IPS-18a (cell line): ENCODE measurements at regions not wholly inside any gene's neighbourhood (a gene's known extent, or its start where the extent isn't known, plus 50 kb on each side); places are given as distances from the start of the nearest gene placed in this dataset.
"Not testable (repeated sequence)": the region's sequence is repeated elsewhere in the genome, so short reads cannot be mapped to it uniquely, and the experiment has no call there.

ENCODE experiments used
- H3K27ac ChIP-seq: one replicate; pipeline ENCODE4 v1.5.1; 2013; ENCODE audit warnings: low read length
- H3K27me3 ChIP-seq: one replicate; pipeline ENCODE4 v1.6.1; 2013; ENCODE audit warnings: mild to moderate bottlenecking, low read length; ENCODE audit not compliant: control insufficient read depth, insufficient read depth
- H3K36me3 ChIP-seq: one replicate; pipeline ENCODE4 v1.6.1; 2013; ENCODE audit warnings: low read depth, low read length; ENCODE audit not compliant: control insufficient read depth
- H3K4me1 ChIP-seq: one replicate; pipeline ENCODE4 v1.6.1; 2013; ENCODE audit warnings: low read depth, low read length; ENCODE audit not compliant: control insufficient read depth
- H3K4me3 ChIP-seq: one replicate; pipeline ENCODE4 v1.5.1; 2013; ENCODE audit warnings: low read length
- H3K9ac ChIP-seq: one replicate; pipeline ENCODE4 v1.6.1; 2013; ENCODE audit warnings: mild to moderate bottlenecking, low read length, moderate library complexity
- H3K9me3 ChIP-seq: one replicate; pipeline ENCODE4 v1.6.1; 2013; ENCODE audit warnings: low read depth, low read length; ENCODE audit not compliant: control insufficient read depth

DNA sequence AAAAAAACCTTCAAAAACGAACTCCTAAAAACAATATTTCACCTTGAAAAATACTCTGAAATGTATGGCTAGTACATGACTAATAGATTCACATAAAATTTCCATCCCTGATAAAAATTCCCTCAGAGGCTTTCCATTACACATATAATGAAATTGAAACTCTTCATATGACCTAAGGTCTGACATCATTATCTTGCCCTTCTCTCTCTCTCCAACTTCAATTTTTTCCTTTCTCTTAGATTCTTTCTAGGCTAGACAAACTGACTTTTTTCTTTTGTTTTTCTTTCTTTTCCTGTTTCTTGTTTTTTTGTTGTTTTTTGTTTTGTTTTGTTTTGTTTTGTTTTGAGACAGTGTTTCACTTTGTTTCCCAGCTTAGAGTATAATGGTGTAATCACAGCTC lies 1220.5 kb downstream of the ROBO2 start:
- Histone ChIP-seq H3K36me3 (no peaks in the 10 kb centered on the region), H3K9me3 (no peaks in the 10 kb centered on the region), H3K27me3 (no peaks in the 10 kb centered on the region), H3K4me3 (no peak overlapping the region), H3K27ac (no peak overlapping the region), H3K9ac (no peak overlapping the region), H3K4me1 (no peaks in the 10 kb centered on the region)

DNA sequence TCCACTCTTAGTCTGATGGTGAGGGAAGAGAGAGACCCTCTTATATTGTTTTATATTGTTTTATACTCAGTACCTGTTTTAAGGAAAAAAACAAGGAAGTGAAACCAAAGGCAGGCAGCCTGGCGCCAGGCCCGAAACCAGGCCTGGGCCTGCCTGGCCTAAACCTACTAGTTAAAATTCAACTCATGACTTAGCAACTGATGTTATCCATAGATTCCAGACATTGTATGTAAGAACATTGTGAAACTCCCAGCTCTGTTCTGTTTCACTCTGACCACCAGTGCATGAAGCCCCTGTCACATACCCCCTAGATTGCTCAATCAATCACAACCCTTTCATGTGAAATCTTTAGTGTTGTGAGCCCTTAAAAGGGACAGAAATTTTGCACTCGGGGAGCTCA lies 1226.7 kb downstream of the ROBO2 start:
- not testable (repeated sequence) for H3K27ac ChIP-seq, H3K27me3 ChIP-seq, H3K4me1 ChIP-seq, H3K36me3 ChIP-seq, H3K9ac ChIP-seq, H3K4me3 ChIP-seq, H3K9me3 ChIP-seq

DNA sequence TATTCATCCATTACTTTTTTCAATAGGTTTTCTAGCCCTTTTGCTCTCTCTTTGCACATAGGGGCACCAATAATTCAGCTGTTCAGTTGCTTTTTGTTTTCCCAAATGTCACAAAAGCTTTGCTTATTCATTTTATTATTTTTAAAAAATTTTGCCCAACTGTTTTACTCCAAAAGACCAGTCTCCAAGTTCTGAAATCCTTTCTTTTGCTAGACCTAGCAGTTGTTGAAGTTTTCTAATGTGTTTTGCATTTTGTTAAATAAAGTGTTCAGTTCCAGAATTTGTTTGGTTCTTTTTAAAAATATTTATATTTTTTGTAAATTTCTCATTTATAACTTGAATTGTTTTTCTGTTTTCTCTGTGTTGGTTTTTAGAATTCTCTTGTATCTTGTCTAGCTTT lies 1227.3 kb downstream of the ROBO2 start:
- Histone ChIP-seq H3K27me3 (no peaks in the 10 kb centered on the region), H3K4me3 (no peak overlapping the region), H3K36me3 (no peaks in the 10 kb centered on the region), H3K27ac (no peak overlapping the region), H3K9me3 (no peaks in the 10 kb centered on the region), H3K9ac (no peak overlapping the region), H3K4me1 (no peaks in the 10 kb centered on the region)

DNA sequence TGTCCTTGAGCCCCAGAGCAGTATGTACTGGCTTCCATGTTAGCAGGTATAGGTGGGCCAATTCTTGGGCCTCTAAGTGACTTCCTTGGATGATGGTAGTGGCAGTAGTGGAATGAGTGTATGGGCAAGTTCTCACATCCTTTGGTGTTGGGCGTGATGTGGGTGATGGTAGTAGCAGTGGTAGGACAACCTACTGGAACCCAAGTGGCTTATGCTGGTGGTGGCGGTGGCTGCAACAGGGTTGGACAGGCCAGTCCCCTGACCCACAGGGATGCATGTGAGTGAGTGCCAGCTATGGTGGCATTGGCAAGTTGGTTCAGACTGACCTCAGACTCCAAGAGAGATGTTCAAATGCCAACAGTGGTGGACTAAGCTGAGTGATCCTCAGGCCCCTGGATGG lies 1228.2 kb downstream of the ROBO2 start:
- Histone ChIP-seq H3K4me1 (no peaks in the 10 kb centered on the region), H3K27ac (no peak overlapping the region), H3K36me3 (no peaks in the 10 kb centered on the region), H3K9ac (no peak overlapping the region), H3K27me3 (no peaks in the 10 kb centered on the region), H3K4me3 (no peak overlapping the region), H3K9me3 (no peaks in the 10 kb centered on the region)

DNA sequence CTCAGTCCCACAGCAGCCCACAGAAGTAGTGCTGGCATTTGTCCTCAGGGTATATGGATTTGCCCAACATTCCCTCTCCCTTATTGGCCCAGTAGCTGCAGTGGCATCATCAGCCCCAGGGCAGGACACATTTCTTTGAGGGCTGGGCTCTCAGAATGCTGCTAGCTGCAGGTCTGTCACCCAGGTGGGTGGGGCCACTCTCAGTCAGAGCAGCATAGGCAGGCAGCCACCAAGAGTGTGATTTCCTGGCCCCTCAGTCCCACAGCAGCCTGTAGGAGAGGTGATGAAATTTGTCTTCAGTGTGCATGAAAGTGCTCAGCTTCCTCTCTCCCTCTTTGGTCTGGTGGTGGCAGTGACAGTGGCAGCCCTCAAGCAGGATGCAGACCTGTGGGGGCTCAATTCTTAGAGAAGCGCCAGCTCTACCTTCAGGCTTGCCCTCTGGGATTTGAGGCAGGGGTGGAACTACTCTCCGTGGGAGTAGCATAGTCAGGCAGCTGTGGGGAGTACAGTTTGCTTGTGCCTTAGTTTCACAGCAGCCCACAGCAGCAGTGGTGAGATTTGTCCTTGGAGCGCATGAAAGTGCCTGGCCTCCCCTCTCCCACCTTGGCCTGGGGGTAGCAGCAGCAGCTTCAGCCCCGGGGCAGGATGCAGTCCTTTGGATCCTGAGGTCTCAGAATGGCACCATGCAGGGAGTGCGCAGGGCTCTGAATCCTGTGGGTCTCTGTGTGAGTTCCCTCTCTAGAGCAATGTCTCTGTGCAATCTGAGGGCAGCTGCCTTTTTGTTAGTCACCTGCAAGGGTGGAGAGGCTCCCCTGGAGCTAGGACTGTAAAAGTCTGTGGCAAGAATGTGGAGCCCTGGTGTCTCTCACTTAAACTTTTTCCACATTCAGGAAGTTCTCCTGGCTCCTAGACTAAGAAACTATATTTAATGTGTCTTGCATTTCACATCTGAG lies 1229.1 kb downstream of the ROBO2 start:
- H3K9ac ChIP-seq, result no peak overlapping the region
- H3K9me3 ChIP-seq, result no peaks in the 10 kb centered on the region
- H3K36me3 ChIP-seq, result no peaks in the 10 kb centered on the region
- H3K27ac ChIP-seq, result no peak overlapping the region
- no peaks in the 10 kb centered on the region for H3K4me1 ChIP-seq
- H3K4me3 ChIP-seq, result no peak overlapping the region
- H3K27me3 ChIP-seq, result no peaks in the 10 kb centered on the region

- Histone ChIP-seq H3K9me3 (no peaks in the 10 kb centered on the region), H3K27ac (no peak overlapping the region), H3K36me3 (no peaks in the 10 kb centered on the region), H3K27me3 (no peaks in the 10 kb centered on the region), H3K4me3 (no peak overlapping the region), H3K9ac (no peak overlapping the region), H3K4me1 (peaks cover 2% of the 10 kb centered on the region)
These were observed 1233.4 kb downstream of the ROBO2 start for GRCh38 chr3:78273326-78273725.

DNA sequence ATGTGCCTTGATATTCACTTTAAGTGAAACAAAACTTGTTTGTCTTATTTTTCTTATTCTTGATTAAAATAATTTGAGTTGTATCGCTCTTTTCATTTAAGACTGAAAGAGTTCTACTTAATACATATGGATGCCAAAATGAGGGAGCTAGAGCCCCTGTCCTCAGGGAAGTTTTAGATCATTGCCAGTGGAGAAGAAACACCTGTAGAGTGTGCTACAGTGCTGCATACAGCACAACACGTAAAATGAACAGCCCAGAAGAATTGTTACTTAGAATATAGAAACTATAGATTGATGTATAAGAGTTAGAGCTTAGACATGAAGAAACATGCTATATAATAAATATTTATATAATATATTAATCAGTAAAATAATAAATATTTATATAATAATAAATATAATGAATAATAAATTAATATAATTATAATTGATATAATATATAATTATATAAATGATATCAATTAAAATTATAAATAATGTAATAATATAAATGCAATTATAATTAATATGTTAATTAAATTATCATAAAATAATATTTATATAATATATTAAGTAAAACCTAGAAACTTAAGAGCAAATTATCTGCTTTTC lies 1234.7 kb downstream of the ROBO2 start:
- Histone ChIP-seq H3K4me1 (peaks cover 8% of the 10 kb centered on the region), H3K27me3 (no peaks in the 10 kb centered on the region), H3K36me3 (no peaks in the 10 kb centered on the region), H3K4me3 (no peak overlapping the region), H3K9me3 (no peaks in the 10 kb centered on the region), H3K9ac (no peak overlapping the region), H3K27ac (no peak overlapping the region)

DNA sequence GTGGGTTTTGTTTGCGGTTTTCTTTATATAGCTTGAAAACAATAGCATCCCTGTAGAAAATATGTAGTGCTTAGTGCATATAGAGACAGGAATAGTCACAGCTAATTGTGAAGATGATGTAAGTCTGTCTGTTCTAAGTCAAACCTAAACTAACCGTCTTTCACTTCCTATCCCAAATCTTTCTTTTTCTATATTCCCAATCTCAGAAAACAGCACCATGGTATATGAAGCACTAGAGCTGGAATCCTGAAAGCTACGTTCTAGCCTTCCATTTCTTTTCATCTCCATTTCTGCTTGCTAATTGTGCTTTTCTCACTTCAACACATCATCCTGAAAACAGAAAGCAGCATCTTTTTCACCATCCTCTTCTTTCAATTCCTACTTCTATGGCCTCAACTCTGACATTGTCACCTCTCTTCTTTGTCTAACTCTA lies 1235.5 kb downstream of the ROBO2 start:
- H3K27me3 ChIP-seq, result no peaks in the 10 kb centered on the region

DNA sequence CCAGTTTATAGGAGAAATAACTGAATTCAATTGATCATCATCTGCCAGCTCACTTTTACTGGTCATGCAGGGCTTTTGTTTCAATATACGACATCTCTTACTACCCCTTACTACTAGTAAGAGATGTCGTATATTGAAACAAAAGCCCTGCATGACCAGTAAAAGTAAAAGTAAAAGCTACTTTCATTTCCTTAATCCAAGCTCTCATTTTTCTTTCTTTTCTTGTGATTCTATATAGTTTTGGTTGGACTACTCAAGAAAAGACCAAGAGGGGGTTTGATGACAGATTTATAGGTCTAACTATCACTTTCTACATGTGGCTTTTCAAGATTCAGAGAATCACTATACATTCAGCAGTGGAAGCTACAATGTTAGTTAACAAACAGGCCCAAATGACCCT lies 1237.3 kb downstream of the ROBO2 start:
- Histone ChIP-seq H3K4me3 (no peak overlapping the region), H3K4me1 (peaks cover 12% of the 10 kb centered on the region), H3K36me3 (no peaks in the 10 kb centered on the region), H3K27me3 (no peaks in the 10 kb centered on the region), H3K9me3 (no peaks in the 10 kb centered on the region), H3K27ac (no peak overlapping the region), H3K9ac (no peak overlapping the region)

More for the DNA sequence above, 1235.5 kb downstream of the ROBO2 start:
- Histone ChIP-seq H3K4me3 (no peak overlapping the region), H3K9me3 (no peaks in the 10 kb centered on the region), H3K4me1 (peaks cover 12% of the 10 kb centered on the region), H3K9ac (no peak overlapping the region), H3K36me3 (no peaks in the 10 kb centered on the region), H3K27ac (no peak overlapping the region)

DNA sequence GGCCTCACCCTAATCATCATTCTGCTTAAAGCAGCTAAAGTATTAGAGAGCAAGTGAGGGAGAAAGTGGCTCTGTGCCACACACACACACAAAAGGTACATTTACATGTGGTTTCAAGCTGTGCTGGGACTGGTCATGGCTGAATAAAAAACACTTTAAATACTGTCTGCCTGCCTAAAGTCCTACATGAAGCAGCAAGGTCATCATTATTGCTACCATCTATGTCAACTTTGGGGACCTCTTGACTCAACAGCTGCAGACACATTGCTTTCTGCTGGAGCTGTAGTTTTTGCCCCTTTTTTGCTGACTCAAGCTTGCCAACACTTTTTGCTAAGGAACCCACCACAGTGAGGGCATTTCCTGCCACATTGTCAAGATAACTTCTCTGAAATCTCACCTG lies 1237.9 kb downstream of the ROBO2 start:
- Histone ChIP-seq H3K36me3 (no peaks in the 10 kb centered on the region), H3K27me3 (no peaks in the 10 kb centered on the region), H3K9me3 (no peaks in the 10 kb centered on the region), H3K27ac (no peak overlapping the region), H3K9ac (no peak overlapping the region), H3K4me3 (no peak overlapping the region), H3K4me1 (peaks cover 12% of the 10 kb centered on the region)

- Histone ChIP-seq H3K36me3 (no peaks in the 10 kb centered on the region), H3K27ac (no peak overlapping the region), H3K9ac (no peak overlapping the region), H3K27me3 (no peaks in the 10 kb centered on the region), H3K9me3 (no peaks in the 10 kb centered on the region), H3K4me3 (no peak overlapping the region), H3K4me1 (peaks cover 12% of the 10 kb centered on the region)
These were observed 1239.2 kb downstream of the ROBO2 start for GRCh38 chr3:78279091-78279490.

GRCh38 chr3:78281381-78281780 lies 1241.5 kb downstream of the ROBO2 start:
- Histone ChIP-seq H3K4me3 (no peak overlapping the region), H3K36me3 (no peaks in the 10 kb centered on the region), H3K9ac (no peak overlapping the region), H3K27ac (no peak overlapping the region), H3K4me1 (peaks cover 25% of the 10 kb centered on the region), H3K27me3 (no peaks in the 10 kb centered on the region), H3K9me3 (no peaks in the 10 kb centered on the region)
